ENCODE measurements at regions not wholly inside any gene's neighbourhood (a gene's known extent, or its start where the extent isn't known, plus 50 kb on each side); places are given as distances from the start of the nearest gene placed in this dataset.

- Histone ChIP-seq H3K27me3 (replicated peaks; ENCODE audit: insufficient read depth, low read depth, low read length, poor library complexity) (peaks cover 6% of the 10 kb centered on the region), H3K27ac (ENCODE audit: low read depth, low read length, poor library complexity, severe bottlenecking) (no peak overlapping the region), H3K4me3 (ENCODE audit: low read depth, low read length, poor library complexity, severe bottlenecking) (no peak overlapping the region), H3K36me3 (ENCODE audit: insufficient read depth, low read length, poor library complexity, severe bottlenecking) (no peaks in the 10 kb centered on the region), H3K4me1 (ENCODE audit: insufficient read depth, low read length, poor library complexity, severe bottlenecking) (no peaks in the 10 kb centered on the region), H3K9me3 (ENCODE audit: low read depth, low read length, poor library complexity, severe bottlenecking) (no peaks in the 10 kb centered on the region)
- CTCF ChIA-PET: no interaction called here
- BruUV-seq (replicated peaks): no TSS peak
- intact Hi-C loops (cut with micrococcal nuclease; ENCODE audit: unreplicated experiment): no loop called here
- DNase-seq (ENCODE audit: low spot score): no peak
- POLR2A ChIA-PET (ENCODE audit: low non-redundant PET): no interaction called here
- TF ChIP-seq EZH2 (IDR thresholded peaks at IDR 0.05; ENCODE audit: borderline replicate concordance, low read depth, low read length, poor library complexity, severe bottlenecking): no peak
- TF ChIP-seq, protein P1, sequence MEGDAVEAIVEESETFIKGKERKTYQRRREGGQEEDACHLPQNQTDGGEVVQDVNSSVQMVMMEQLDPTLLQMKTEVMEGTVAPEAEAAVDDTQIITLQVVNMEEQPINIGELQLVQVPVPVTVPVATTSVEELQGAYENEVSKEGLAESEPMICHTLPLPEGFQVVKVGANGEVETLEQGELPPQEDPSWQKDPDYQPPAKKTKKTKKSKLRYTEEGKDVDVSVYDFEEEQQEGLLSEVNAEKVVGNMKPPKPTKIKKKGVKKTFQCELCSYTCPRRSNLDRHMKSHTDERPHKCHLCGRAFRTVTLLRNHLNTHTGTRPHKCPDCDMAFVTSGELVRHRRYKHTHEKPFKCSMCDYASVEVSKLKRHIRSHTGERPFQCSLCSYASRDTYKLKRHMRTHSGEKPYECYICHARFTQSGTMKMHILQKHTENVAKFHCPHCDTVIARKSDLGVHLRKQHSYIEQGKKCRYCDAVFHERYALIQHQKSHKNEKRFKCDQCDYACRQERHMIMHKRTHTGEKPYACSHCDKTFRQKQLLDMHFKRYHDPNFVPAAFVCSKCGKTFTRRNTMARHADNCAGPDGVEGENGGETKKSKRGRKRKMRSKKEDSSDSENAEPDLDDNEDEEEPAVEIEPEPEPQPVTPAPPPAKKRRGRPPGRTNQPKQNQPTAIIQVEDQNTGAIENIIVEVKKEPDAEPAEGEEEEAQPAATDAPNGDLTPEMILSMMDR (conservative IDR thresholded peaks at IDR 0.05; ENCODE audit: low read depth, low read length): no peak
These were observed 80.2 kb upstream of the FRMPD4 start for GRCh38 chrX:12058087-12058486.

DNA sequence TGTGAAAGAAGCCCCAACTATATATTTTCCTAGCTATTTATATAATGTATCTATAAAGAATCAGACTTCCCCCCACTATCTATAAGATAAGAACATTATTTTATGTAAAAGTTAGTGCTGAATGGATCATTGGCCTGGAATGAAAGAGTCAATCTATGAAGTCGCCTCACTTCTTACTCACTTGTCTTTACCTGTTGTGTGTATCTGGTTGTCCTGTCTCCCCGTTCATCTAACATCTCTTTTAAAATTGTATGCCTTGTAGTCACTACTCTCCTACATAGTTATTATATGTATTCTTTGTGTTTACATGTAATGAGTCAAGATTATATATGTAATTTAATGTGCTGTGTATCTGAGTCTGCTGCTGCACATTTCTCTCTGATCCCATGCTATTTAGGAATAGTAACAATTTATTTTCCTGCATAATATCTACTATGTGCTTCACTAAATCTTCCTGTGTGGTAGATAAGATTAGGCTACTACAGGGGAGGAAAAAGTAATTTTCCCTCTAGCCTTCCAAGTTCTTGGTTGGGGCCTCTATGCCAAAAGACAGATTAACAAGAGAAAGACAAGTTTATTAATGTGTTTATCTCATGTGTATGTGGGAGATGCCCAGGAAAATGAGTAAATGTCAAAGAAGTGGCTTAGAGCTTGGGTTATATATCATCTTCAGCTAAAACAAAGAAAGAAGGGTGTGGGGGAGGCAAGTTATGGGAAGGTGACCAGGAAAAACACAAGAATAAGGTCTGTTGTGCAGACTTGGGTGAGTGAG, 77.6 kb upstream of the FRMPD4 start:
- Histone ChIP-seq H3K36me3 (ENCODE audit: insufficient read depth, low read length, poor library complexity, severe bottlenecking) (no peaks in the 10 kb centered on the region), H3K9me3 (ENCODE audit: low read depth, low read length, poor library complexity, severe bottlenecking) (no peaks in the 10 kb centered on the region), H3K4me3 (ENCODE audit: low read depth, low read length, poor library complexity, severe bottlenecking) (no peak overlapping the region), H3K4me1 (ENCODE audit: insufficient read depth, low read length, poor library complexity, severe bottlenecking) (no peaks in the 10 kb centered on the region), H3K27me3 (replicated peaks; ENCODE audit: insufficient read depth, low read depth, low read length, poor library complexity) (peaks cover 6% of the 10 kb centered on the region), H3K27ac (ENCODE audit: low read depth, low read length, poor library complexity, severe bottlenecking) (no peak overlapping the region)
- POLR2A ChIA-PET (ENCODE audit: low non-redundant PET): no interaction called here
- CTCF ChIA-PET: no interaction called here
- no peak for TF ChIP-seq EZH2 (IDR thresholded peaks at IDR 0.05; ENCODE audit: borderline replicate concordance, low read depth, low read length, poor library complexity, severe bottlenecking)
- TF ChIP-seq, protein P1 (conservative IDR thresholded peaks at IDR 0.05; ENCODE audit: low read depth, low read length): no peak
- no TSS peak for BruUV-seq (replicated peaks)
- intact Hi-C loops (cut with micrococcal nuclease; ENCODE audit: unreplicated experiment): no loop called here
- no peak for DNase-seq (ENCODE audit: low spot score)

DNA sequence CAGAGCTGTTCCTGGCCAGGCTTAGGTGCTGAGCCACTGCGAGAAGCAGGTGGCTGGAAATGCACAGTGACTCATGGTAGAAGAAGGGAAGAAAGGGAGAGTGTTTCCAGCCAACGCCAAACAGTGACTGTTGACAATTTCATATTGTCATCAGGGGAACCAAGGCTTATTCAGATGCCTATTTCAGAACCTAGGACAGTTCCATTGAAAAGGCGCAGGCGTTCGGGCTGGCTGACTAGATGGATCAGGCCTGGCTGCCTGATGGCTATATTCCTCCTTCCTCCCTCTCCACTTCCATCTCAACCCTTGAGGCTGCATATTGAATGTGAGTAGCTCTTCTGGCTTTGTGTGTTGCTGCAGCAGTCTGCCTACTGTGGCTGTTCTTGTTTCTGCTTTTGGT, 73.0 kb upstream of the FRMPD4 start:
- H3K9me3 ChIP-seq (ENCODE audit: low read depth, low read length, poor library complexity, severe bottlenecking): no peaks in the 10 kb centered on the region
- TF ChIP-seq EZH2 (IDR thresholded peaks at IDR 0.05; ENCODE audit: borderline replicate concordance, low read depth, low read length, poor library complexity, severe bottlenecking): no peak
- TF ChIP-seq, protein P1 (conservative IDR thresholded peaks at IDR 0.05; ENCODE audit: low read depth, low read length): no peak
- H3K36me3 ChIP-seq (ENCODE audit: insufficient read depth, low read length, poor library complexity, severe bottlenecking): no peaks in the 10 kb centered on the region
- ChIA-PET CTCF (no interaction called here), POLR2A (ENCODE audit: low non-redundant PET) (no interaction called here)
- no TSS peak for BruUV-seq (replicated peaks)
- no peaks in the 10 kb centered on the region for H3K27me3 ChIP-seq (replicated peaks; ENCODE audit: insufficient read depth, low read depth, low read length, poor library complexity)
- H3K27ac ChIP-seq (ENCODE audit: low read depth, low read length, poor library complexity, severe bottlenecking): no peak overlapping the region
- DNase-seq (ENCODE audit: low spot score): peak; percentile 40
- H3K4me3 ChIP-seq (ENCODE audit: low read depth, low read length, poor library complexity, severe bottlenecking): no peak overlapping the region
- intact Hi-C loops (cut with micrococcal nuclease; ENCODE audit: unreplicated experiment): no loop called here
- H3K4me1 ChIP-seq (ENCODE audit: insufficient read depth, low read length, poor library complexity, severe bottlenecking): no peaks in the 10 kb centered on the region
